Left forelimb (tissue), 1 donor: ENCODE measurements at regions not wholly inside any gene's neighbourhood (a gene's known extent, or its start where the extent isn't known, plus 50 kb on each side); places are given as distances from the start of the nearest gene placed in this dataset.

Experiments used
- DNase-seq: peaks from one replicate; pipeline ENCODE4 v3.0.0-alpha.2; 2018; ENCODE audit warnings: low spot score

- no peak for DNase-seq
These were observed 111.0 kb upstream of the TGFBR2 start for GRCh38 chr3:30495172-30496065.

- DNase-seq, result no peak
These were observed 110.1 kb upstream of the TGFBR2 start for GRCh38 chr3:30496066-30496966.

GRCh38 chr3:30498587-30498967 lies 107.8 kb upstream of the TGFBR2 start:
- DNase-seq, result no peak

- DNase-seq, result no peak
These were observed 105.6 kb upstream of the TGFBR2 start for GRCh38 chr3:30500666-30501399.

GRCh38 chr3:30501526-30501925 lies 104.9 kb upstream of the TGFBR2 start:
- no peak for DNase-seq

- DNase-seq, result no peak
These were observed 104.2 kb upstream of the TGFBR2 start for GRCh38 chr3:30502051-30502741.

GRCh38 chr3:30502742-30503073 lies 103.7 kb upstream of the TGFBR2 start:
- no peak for DNase-seq

- DNase-seq, result no peak
These were observed 103.0 kb upstream of the TGFBR2 start for GRCh38 chr3:30503446-30503845.

GRCh38 chr3:30504939-30505338 lies 101.5 kb upstream of the TGFBR2 start:
- no peak for DNase-seq

GRCh38 chr3:30505866-30506520 lies 100.4 kb upstream of the TGFBR2 start:
- no peak for DNase-seq

- DNase-seq, result no peak
These were observed 98.1 kb upstream of the TGFBR2 start for GRCh38 chr3:30508339-30508738.

GRCh38 chr3:30510596-30510995 lies 95.8 kb upstream of the TGFBR2 start:
- DNase-seq, result no peak

GRCh38 chr3:30511524-30512251 lies 94.7 kb upstream of the TGFBR2 start:
- DNase-seq, result no peak

- no peak for DNase-seq
These were observed 93.8 kb upstream of the TGFBR2 start for GRCh38 chr3:30512576-30512975.

- no peak for DNase-seq
These were observed 92.8 kb upstream of the TGFBR2 start for GRCh38 chr3:30513374-30514152.

- no peak for DNase-seq
These were observed 90.2 kb upstream of the TGFBR2 start for GRCh38 chr3:30516238-30516637.

GRCh38 chr3:30518181-30518864 lies 88.1 kb upstream of the TGFBR2 start:
- DNase-seq, result no peak

- DNase-seq, result no peak
These were observed 87.5 kb upstream of the TGFBR2 start for GRCh38 chr3:30518872-30519271.

GRCh38 chr3:30520699-30521098 lies 85.7 kb upstream of the TGFBR2 start:
- DNase-seq, result no peak
